ENCODE measurements at regions not wholly inside any gene's neighbourhood (a gene's known extent, or its start where the extent isn't known, plus 50 kb on each side); places are given as distances from the start of the nearest gene placed in this dataset.
"Not testable (repeated sequence)": the region's sequence is repeated elsewhere in the genome, so short reads cannot be mapped to it uniquely, and the experiment has no call there.

GRCh38 chr3:43838877-43839276 is 148.1 kb downstream of the ABHD5 start:
- DNase-seq, result no peak

DNA sequence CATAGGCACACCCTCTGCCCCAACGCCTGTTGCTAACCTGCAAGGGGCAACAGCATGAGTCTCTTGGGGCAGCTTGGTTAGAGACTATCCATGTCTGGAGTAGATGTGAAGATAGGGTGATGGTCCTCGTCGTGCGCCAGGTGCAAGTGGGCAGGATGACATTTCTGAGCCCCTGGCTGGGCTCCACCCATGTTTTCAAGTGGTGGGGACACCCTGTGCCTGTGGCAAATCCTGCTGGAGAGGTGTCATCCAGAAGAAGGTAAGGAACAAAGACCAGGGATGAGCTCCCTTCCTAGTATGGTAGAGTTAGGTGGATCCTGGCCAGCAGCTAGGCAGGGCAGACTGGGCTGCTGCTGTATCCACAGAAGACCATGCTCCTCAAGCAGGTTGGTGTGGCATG is 152.6 kb downstream of the ABHD5 start:
- DNase-seq, result no peak

- DNase-seq, result no peak
These were observed 154.0 kb downstream of the ABHD5 start for GRCh38 chr3:43844757-43845156.

GRCh38 chr3:43845553-43845952 is 154.8 kb downstream of the ABHD5 start:
- not testable (repeated sequence) for DNase-seq

DNA sequence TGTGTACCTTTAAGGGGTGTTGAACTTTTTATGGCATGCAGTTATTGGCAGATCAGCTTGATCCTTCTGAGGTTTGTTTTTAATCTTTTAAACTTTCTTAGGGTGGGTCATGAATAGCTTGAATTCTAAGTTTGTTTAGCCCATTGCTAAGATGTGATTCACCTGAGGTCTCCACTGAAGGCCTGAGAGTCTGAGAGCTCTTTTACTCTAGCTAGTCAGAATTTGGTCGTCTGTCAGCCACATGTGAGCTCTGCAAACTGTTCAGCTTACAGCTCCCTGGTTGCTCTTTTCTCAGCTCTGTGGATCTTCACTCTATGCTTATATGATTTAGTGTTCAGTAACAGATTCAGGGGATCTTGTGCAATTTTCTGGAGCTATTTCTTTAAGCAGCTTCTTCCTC is 161.3 kb downstream of the ABHD5 start:
- DNase-seq, result no peak

DNA sequence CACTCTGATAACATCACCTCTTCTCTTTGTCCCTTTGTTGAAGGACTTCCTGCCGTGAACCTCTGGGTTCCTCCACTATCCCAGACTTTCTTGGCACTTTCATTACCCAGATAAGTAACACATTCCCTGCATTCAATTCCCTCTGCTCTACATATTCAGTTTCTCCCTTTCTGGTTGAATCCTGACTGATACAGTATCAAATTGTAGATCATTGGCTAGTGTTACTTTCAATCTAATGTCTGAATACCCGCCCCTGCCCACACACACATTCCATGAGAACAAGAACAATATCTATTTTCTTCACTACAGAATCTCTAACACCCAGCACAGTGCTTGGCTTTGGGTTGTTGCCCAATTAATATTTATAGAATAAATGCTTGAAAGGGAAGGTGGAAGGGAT is 163.5 kb downstream of the ABHD5 start:
- no peak for DNase-seq

GRCh38 chr3:43854916-43855315 is 164.2 kb downstream of the ABHD5 start:
- no peak for DNase-seq

DNA sequence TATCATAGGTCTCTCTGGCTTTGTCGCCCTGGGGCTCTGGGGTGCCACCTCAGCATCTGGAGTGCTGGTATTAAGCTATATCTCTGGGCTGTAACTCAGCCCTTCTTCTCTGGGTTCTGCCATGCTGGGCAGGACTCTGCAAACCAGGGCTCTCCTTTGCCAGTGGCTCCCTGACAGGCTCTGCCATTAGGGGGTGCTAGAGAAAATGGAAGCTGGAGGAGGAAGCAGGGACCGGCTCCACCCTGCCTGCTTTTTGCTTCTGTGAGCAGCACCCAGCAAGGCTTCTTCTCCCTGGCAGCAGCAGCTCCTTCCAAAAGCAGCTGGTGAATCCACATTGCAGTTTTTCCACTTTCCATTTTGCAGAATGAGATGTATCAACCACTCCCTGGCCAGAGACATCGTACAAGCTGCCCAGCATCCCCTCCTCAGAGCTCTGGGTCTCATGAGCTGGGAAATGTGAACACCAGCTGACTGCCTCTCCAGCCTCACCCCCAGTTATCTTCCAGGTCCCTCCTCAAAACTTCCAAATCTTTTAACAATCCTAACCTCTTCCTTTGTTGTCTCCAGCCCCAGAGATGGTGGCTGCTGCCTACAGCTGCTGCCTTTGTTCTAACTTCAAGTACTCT is 165.0 kb downstream of the ABHD5 start:
- DNase-seq, result peak; percentile 16

GRCh38 chr3:43856351-43856750 is 165.6 kb downstream of the ABHD5 start:
- DNase-seq, result no peak

DNA sequence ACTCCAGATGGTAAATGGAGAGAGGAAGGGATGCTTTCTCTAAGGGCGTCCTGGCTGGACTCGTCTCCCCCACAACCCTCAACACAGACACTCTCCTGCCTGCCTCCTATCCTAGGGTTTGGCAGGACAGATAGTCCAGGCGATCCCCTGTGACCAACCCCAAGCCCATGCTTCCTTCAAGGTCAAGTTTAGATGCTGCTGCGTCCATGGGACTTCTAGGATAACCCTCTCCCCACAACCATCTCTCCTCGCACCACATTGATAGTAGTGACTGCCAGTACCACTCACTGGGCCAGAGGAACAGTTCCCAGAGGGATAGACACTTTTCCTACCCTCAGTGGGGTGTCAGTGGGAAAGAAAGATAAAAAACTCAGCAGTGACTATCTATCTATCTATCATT is 166.0 kb downstream of the ABHD5 start:
- DNase-seq, result no peak

GRCh38 chr3:43857361-43858293 is 166.9 kb downstream of the ABHD5 start:
- DNase-seq, result no peak

DNA sequence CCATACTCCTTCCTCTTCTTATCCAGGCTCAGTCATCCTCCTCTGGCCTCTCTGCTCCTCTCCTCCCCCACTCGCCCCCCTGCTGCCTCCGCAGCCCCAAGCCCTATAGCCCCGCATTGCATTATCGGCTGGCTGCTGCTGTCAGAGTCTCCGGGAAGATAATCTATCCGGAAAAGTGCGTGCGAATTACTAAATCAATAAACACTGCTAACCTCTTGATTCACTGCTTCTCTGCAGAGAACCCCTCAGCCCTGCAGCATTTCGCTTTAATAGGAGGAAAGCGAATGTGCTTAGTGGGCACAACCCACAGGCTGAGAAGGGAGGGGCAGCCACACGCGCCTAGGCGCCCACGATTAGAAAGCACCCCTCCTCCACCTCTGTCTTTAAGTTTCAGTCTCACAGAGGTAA is 167.6 kb downstream of the ABHD5 start:
- DNase-seq, result no peak

DNA sequence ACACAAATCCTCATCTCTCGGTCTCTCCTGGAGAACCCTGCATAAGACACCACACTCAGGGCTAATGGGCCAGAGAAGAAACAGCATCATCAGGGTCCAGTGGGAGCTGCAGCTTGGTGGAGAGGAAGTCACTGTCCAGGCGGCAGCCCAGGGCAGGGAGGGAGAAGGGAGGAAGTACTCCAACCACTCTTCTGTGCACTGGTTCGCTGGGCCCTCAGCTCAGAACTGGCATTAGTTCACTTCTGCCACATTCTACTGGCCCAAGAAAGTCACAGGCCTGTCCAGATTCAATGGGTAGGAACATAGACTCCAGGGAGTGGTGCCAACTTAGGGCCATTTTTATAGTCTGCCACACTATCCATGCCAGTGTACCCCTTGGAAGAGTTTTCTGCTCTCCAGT is 169.0 kb downstream of the ABHD5 start:
- no peak for DNase-seq

- no peak for DNase-seq
These were observed 170.9 kb downstream of the ABHD5 start for GRCh38 chr3:43861635-43862034.

- DNase-seq, result no peak
These were observed 171.7 kb downstream of the ABHD5 start for GRCh38 chr3:43862470-43862869.

DNA sequence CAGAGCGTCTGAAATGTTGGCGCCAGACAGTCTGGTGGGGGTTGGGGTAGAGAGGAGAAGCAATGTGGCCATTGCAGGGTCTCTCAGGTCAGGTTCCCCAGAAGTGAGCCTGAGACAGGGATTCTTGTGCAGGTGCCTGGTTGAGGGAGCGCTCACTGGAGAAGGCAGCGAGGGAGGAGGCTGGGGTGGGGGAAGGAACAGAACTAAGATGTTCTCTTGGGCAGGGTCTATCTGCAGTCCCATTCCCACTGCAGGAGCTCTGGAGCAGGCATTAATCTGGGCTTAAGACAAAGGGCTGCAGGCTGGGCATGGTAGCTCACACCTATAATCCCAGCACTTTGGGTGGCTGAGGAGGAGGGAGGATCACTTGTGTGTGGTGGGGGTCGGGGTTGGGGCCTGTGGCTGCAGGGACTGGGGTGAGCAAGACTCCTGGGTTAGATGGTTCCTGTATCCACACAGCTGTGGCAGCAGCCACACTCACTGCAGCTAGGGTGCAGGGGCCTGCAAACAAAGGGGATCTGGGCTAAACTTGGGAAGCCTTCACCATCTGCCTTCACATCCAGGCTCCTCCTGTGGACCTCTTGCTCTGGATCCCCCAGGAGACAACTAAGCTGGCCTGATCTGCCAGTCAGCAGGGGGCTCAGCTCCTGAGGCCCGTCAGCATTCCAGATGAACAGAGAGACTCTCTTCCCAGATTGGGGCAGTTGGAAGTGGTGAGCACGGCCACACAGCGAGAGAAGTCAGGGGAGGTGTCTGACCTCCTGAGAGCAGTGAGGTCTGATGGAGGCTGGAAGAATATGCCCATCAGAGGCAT is 172.5 kb downstream of the ABHD5 start:
- no peak for DNase-seq

GRCh38 chr3:43863966-43864933 is 173.5 kb downstream of the ABHD5 start:
- DNase-seq, result no peak

- DNase-seq, result no peak
These were observed 174.6 kb downstream of the ABHD5 start for GRCh38 chr3:43865351-43865750.

GRCh38 chr3:43865887-43866528 is 175.3 kb downstream of the ABHD5 start:
- no peak for DNase-seq

GRCh38 chr3:43866529-43867353 is 176.0 kb downstream of the ABHD5 start:
- DNase-seq, result no peak

All from NCI-H774 (cell line).